ENCODE measurements at regions not wholly inside any gene's neighbourhood (a gene's known extent, or its start where the extent isn't known, plus 50 kb on each side); places are given as distances from the start of the nearest gene placed in this dataset.

GRCh38 chr10:118423800-118424442, 81.8 kb upstream of the FAM204A start (continued):
- TF ChIP-seq HINFP (tag; conservative IDR thresholded peaks at IDR 0.05; ENCODE audit: low read depth) (no peak), ZNF79 (CRISPR knock-in tag; IDR thresholded peaks at IDR 0.05; ENCODE audit: low read depth) (no peak), YY1 (IDR thresholded peaks at IDR 0.05; ENCODE audit: borderline replicate concordance in 1 of 3, control insufficient read depth in 1 of 3, extremely low read depth in 1 of 3, insufficient read depth in 3 of 3, insufficient read length in 1 of 3, insufficient replicate concordance in 2 of 3, low read depth in 1 of 3, low read length in 2 of 3) (peak in 1 of 3 experiments; percentile 63), GABPA (tag; conservative IDR thresholded peaks at IDR 0.05; ENCODE audit: low read depth) (no peak), CEBPG (CRISPR knock-in tag; IDR thresholded peaks at IDR 0.05) (peak; percentile 60), CEBPG (tag; conservative IDR thresholded peaks at IDR 0.05 in 1 of 2, IDR thresholded peaks at IDR 0.05 in 1 of 2) (peak; percentile 70 to 78), TEAD2 (tag; IDR thresholded peaks at IDR 0.05) (no peak)

GRCh38 chr10:118422241-118422640, 80.1 kb upstream of the FAM204A start:
- peaks cover 0 to 5% of the 10 kb centered on the region in 2 experiments; a peak in 1 of 5 replicates for H3K27me3 ChIP-seq (ENCODE audit: control insufficient read depth in 2 of 2, insufficient read depth in 2 of 2, low read length in 2 of 2)
- H3K4me2 ChIP-seq (ENCODE audit: insufficient read depth, low read length) = no peak overlapping the region
- ATAC-seq (no peak), DNase-seq (ENCODE audit: extremely low read depth in 1 of 4, low spot score in 3 of 4) (no peak), FAIRE-seq (no peak)
- H3K9me1 ChIP-seq (ENCODE audit: control insufficient read depth, insufficient read depth, low read length) = no peaks in the 10 kb centered on the region
- ChIA-PET CTCF (ENCODE audit: low intra/inter-chr PET ratio) (no interaction called here), POLR2A (no interaction called here)
- H2AFZ ChIP-seq (ENCODE audit: low read depth, low read length) = no peak overlapping the region
- H3K36me3 ChIP-seq (ENCODE audit: control insufficient read depth, insufficient read depth, low read length) = no peaks in the 10 kb centered on the region
- in situ Hi-C loops (cut with MboI) (no loop called here), intact Hi-C loops (cut with micrococcal nuclease) (loop anchor here (10.0 kb wide), 1 partner anchor 77 kb away; the partner anchor contains the start of gene FAM204A)
- 5% methylated on average over 7 of the region's 7 CpGs for WGBS (ENCODE audit: insufficient coverage, low coverage, missing lambda C conversion rate)
- no peaks in the 10 kb centered on the region for H3K9me3 ChIP-seq (replicated peaks; ENCODE audit: control insufficient read depth, insufficient read depth, low read depth, low read length)
- no TSS peak for BruUV-seq (replicated peaks)
- H3K4me1 ChIP-seq (replicated peaks in 1 of 2; ENCODE audit: control insufficient read depth in 2 of 2, insufficient read depth in 2 of 2, low read length in 2 of 2) = no peaks in the 10 kb centered on the region
- H3K4me3 ChIP-seq = no peak overlapping the region
- TF ChIP-seq KLF13 (tag; IDR thresholded peaks at IDR 0.05; ENCODE audit: borderline replicate concordance, low read depth) (no peak), CBFA2T2 (conservative IDR thresholded peaks at IDR 0.05) (no peak), MECOM (CRISPR knock-in tag; IDR thresholded peaks at IDR 0.05) (no peak)
- no peak overlapping the region for H3K27ac ChIP-seq (ENCODE audit: extremely low read depth, low read depth, low read length)
- no peaks in the 10 kb centered on the region for H3K79me2 ChIP-seq (ENCODE audit: control insufficient read depth, insufficient read depth, low read length)
- H3K9ac ChIP-seq (ENCODE audit: insufficient read depth in 1 of 2, low read depth in 2 of 2, low read length in 2 of 2) = no peak overlapping the region
- H4K20me1 ChIP-seq (replicated peaks; ENCODE audit: control insufficient read depth, insufficient read depth, low read length) = no peaks in the 10 kb centered on the region

Data from K562 (cell line).